ENCODE measurements at regions not wholly inside any gene's neighbourhood (a gene's known extent, or its start where the extent isn't known, plus 50 kb on each side); places are given as distances from the start of the nearest gene placed in this dataset.
"Not testable (repeated sequence)": the region's sequence is repeated elsewhere in the genome, so short reads cannot be mapped to it uniquely, and the experiment has no call there.

DNA sequence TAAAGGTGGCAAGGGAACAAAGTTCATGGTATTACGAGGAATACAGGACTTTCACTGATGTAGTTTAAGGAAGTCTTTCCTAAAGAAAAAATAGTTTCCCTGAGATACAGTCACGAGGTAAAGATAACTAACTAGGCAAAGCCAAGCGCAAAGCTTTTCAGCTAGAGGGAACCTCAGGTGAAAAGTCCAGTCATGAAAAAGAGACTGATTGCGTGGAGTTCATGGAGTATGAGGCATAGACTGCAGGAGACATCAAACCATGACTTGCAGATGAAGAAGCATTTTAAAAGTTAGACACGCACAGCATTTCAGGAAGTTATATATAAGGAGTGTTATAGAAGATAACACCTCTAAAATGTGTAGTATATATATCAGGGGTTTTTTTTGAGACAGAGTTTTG, 205.6 kb upstream of the ZNF184 start:
- DNase-seq (ENCODE audit: low spot score), result no peak

DNA sequence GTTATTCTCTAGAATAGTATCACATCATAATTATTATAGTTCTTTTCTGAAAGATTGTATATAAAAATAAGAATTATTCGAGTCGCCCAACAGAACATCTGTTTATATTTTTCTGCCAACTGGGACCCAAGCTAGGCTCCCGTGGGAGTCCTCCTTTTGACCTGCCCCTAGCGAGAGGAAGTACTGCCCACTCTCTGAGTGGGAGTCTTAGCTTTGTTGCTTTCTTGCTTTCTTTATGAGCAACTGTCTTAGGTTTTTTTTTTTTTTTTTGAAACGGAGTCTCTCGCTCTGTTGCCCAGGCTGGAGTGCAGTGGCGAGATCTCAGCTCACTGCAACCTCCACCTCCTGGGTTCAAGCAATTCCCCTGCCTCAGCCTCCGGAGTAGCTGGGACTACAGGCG, 202.0 kb upstream of the ZNF184 start:
- no peak for DNase-seq (ENCODE audit: low spot score)

DNA sequence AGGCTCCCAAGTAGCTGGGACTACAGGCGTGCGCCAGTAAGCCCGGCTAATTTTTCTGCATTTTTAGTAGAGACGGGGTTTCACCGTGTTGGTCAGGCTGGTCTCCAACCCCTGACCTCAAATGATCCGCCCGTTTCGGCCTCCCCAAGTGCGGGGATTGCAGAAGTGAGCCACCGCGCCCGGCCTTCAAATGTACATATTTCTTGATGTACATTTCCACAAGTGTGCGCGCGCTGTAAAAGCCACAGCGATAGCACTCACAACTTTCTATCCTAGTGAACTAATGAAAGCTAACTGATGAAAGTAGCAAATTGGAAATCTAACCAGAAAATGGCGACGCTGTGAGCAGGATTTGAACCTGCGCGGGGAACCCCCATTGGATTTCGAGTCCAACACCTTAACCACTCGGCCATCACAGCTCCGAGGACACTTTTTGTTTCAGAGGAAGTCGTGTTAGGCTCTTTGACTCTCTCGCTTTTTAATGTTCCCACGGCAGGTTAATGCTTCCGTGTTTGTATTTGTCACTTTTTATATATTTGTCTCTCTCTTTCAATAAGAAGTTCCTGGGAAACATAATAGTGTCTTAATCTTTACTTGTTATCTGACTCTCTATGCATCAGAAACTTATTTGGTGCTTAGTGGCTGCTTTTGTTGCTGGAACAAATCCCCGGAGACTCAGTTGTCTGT, 199.4 kb upstream of the ZNF184 start:
- no peak for DNase-seq (ENCODE audit: low spot score)

DNA sequence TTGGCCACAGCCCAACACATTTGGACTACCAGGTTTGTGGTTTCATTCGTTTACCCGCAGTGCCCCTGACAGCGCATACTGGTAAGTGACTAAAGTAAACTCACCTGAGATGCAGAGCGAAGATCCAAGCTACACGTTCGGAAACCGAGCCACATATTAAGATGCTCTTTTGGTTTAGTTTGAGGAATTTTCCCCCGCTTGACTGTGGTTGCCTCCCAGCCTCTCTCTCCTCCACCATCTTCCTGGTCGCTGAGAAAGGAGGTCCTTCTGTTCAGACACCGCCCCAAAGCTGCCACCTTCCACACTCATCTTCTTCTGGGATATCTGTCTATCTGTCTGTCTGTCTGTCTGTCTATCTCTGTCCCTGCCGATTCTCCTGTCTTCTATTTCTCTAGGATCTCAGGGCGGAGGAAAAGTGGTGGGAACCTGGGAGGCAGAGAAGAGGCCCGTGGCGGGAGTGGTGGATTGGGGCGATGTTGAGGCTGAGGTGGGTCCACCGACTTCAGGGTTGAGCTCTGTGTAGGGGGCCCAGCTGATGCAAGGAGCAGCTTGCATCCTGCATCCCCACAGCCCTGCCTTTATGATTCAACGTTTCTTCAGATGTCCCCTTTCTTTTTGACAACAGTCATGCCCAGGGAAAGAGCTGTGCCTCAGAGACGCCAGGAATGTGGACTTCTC, 196.9 kb upstream of the ZNF184 start:
- DNase-seq (ENCODE audit: low spot score), result no peak

GRCh38 chr6:27669295-27669623, 196.4 kb upstream of the ZNF184 start:
- DNase-seq (ENCODE audit: low spot score), result no peak

DNA sequence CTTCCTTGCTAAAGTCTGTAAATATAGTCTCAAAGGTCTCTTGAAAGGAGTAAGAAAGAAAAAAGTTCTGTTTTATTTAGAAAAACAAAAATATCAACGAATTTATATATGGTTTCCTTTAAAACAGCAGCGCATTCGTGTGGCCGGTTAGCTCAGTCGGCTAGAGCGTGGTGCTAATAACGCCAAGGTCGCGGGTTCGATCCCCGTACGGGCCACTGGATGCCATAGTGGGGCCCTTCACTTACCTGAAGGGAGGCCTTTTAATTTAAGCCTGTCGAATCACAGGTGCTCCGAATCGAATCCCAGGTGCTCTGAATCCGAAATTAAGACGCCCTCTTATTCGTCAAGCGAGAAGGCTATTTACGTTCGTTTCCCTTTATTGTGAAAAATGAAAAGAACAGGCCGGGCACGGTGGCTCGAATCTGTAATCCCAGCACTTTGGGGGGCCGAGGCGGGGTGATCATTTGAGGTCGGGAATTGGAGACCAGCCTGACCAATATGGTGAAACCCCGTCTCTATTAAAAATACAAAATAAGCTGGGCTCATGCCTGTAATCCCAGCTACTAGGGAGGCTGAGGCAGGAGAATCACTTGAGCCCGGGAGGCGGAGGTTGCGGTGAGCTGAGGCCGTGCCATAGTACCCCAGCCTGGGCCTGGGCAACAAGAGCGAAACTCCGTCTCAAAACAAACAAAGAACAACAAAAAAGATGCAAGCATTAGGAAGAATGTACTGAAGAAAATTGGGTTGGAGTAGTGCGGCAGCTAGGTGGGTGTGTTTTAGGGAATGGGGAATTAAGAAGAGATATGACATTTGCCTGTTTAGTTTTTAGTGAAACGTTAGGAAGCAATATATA, 195.8 kb upstream of the ZNF184 start:
- peak; percentile 55 for DNase-seq (ENCODE audit: low spot score)

DNA sequence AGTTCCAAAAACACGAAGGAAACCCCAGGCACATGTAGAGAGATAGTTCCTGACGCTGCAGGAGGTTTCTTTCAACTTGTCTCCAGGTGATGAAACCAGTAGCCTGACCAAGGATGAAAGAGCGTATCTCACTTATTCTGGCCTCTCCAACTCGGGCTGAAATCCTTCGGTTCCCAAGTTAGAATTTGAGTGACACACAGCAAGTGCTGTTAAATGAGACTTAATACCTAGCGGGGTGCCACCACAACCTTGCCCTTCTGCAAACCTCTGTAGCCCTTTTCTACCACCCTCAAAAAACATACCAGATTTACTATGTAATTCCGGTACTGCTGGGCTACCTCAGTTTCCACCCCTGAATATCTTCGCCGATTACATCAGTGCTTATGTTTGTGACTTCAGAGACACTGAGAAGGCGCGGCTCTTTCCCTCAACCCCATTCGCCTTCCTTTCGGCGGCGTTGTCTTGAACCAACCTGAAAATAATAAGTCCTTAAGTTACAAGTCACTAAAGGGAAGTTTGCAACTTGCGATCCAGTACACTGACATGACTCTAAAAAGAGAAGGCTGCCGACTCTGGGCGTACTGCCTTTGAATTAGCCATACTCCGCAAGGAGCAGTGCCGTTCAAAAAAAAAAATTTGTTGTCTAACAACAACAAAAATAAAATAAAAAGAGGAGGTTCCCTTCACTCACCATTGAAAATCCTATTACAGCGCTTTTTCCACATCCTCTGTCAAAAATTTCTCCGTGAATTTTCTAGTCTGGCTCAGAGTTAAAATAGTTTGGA, 194.9 kb upstream of the ZNF184 start:
- DNase-seq (ENCODE audit: low spot score), result no peak

DNA sequence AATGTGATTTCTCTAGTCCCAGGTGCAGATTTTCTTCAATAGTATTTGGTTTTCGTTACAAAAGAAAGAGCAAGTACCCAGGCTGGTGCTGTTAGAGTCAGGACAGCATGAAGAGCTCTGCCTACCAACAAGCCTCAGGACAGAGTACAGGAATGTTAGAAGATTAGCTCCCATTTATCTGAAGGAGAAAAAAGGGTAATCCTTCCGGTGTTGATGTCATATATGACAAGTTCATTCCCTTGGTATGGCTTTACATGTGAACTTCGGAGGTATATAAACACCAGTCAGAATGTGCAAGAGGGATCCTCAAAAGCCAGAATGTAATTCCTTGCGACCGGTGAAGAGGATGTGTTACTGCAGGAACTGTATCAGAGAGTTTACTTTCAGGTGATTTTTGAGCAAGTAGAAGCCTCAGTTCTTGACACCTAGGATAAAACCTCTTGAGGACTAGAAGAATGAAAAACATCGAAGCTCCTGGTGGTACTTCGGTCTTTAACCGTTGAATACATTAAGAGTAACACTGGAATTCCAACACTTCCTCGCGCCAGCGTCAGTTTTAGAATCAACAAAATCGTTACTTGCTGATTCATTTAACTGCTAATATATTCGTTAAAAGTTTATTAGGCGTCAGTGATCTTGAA, 194.2 kb upstream of the ZNF184 start:
- no peak for DNase-seq (ENCODE audit: low spot score)

- no peak for DNase-seq (ENCODE audit: low spot score)
Observed at GRCh38 chr6:27662769-27663168, 189.9 kb upstream of the ZNF184 start.

DNA sequence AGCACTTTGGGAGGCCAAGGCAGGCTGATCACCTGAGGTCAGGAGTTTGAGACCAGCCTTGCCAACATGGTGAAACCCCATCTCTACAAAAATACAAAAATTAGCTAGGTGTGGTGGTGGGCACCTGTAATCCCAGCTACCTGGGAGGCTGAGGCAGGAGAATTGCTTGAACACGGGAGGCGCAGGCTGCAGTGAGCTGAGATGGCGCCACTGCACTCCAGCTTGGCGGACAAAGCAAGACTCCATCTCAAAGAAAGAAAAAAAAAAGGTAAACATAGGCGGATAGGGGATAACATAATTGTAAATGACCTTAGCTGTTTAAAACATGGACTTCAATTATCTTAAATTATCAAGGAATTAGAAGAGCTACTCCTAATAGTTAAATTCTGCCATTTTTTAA, 189.3 kb upstream of the ZNF184 start:
- DNase-seq (ENCODE audit: low spot score), result not testable (repeated sequence)

- not testable (repeated sequence) for DNase-seq (ENCODE audit: low spot score)
Observed at GRCh38 chr6:27653143-27653825, 180.4 kb upstream of the ZNF184 start.

DNA sequence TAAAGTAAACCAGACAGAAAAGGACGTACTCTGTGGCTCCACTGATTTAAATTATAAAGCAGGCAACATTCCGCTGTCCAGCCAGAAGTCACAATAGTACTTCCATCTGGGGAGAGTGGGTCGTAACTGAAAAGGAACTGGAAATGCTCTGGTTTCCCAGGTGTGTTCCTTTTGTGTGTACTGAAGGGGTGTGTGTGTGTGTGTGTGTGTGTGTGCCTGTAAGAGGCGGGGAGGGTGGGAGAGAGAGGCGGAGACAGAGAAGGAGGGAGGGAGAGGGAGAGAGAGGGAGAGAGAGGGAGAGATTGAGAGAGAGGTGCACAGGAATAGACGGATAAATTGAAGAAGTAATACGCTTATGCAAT, 178.4 kb upstream of the ZNF184 start:
- no peak for DNase-seq (ENCODE audit: low spot score)

DNA sequence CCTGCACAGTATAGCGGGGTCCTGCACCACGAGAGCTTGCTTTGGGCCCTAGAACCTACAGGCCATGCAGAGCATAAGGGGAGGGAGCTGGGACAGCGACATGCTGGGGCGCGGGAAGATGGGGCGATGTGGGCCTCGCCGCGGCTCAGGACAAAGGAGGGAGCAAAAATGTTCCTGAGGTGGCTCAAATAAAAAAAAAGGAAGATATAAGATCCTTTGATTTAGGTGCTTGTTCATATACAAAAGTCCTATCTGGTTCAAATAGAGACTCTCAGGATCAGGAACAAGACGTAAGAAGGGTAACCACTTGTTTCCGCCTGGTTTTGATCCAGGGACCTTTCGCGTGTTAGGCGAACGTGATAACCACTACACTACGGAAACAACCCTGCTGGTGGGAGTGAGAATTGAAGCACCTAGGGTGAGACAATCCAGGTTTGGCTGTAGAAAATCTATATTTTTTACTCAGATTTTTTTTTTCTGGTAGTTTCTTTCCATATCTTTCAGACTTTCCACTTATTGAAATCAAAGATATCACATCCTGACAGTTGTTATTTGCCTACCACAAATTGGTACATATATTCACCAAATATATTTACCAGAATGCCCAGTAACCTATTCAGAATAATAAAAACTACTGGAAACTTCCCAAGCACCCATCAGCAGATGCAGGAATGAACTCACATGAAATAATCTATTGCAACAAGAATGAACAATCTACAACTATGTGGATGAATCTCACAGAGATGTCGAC, 177.9 kb upstream of the ZNF184 start:
- peak; percentile 37 for DNase-seq (ENCODE audit: low spot score)

GRCh38 chr6:27644528-27644927, 171.6 kb upstream of the ZNF184 start:
- DNase-seq (ENCODE audit: low spot score), result no peak

GRCh38 chr6:27642744-27643456, 170.0 kb upstream of the ZNF184 start:
- no peak for DNase-seq (ENCODE audit: low spot score)

DNA sequence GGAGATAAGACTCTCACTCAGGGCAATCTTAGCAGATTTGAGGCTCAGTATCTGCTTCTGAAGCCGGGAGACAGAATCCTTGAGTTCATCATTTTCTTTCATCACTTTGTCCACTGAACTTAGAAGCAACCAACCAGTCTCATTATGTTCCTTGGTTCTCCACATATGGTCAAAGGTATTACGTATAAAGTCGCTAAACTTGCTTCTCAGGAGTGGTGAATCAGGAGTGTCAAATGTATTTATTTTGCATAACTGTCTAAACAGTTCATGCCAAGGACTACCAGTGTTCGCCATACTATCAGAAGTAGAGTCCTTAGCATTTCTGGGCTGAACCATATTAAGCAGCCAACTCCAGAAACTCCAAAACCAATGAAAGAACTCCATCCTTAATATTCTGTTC, 163.0 kb upstream of the ZNF184 start:
- not testable (repeated sequence) for DNase-seq (ENCODE audit: low spot score)

- not testable (repeated sequence) for DNase-seq (ENCODE audit: low spot score)
Observed at GRCh38 chr6:27633221-27633688, 160.3 kb upstream of the ZNF184 start.

DNA sequence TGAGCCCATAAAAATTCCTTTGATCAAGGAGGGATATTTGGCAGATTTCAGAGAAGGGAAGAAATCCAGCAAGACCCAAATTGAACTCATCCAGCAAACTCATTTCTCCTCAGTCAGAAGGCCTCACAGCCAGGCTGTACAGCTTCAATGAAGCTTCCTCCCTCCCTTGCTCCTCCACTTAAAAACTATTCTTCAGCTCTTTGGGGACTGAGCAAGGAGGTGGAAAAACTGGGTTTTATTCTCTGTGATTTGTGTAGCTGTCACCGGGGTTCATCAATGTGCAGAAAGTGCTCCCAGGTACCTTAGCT, 158.7 kb upstream of the ZNF184 start:
- no peak for DNase-seq (ENCODE audit: low spot score)
